Loucy (cell line): ENCODE measurements at regions not wholly inside any gene's neighbourhood (a gene's known extent, or its start where the extent isn't known, plus 50 kb on each side); places are given as distances from the start of the nearest gene placed in this dataset.

Experiments
- CTCF ChIP-seq: fragments of 200-600 bp; sonication (generic); conservative IDR thresholded peaks from 2 replicates; pipeline ENCODE4 v1.5.1; 2014; ENCODE audit warnings: mild to moderate bottlenecking, antibody characterized with exemption, low read length
- EZH2phosphoT487 ChIP-seq: fragments of 200-600 bp; IDR thresholded peaks from 2 replicates; pipeline ENCODE4 v1.6.1; 2018; ENCODE audit warnings: antibody characterized with exemption, mild to moderate bottlenecking, moderate library complexity, borderline replicate concordance

- TF ChIP-seq CTCF (no peak), EZH2phosphoT487 (no peak)
Observed at GRCh38 chr1:60895701-60896100, 186.7 kb upstream of the NFIA start.
